Glutamatergic neuron (in vitro differentiated cells): ENCODE measurements at regions not wholly inside any gene's neighbourhood (a gene's known extent, or its start where the extent isn't known, plus 50 kb on each side); places are given as distances from the start of the nearest gene placed in this dataset.

Source experiments
- DNase-seq: peaks from one replicate; pipeline ENCODE4 v3.0.0; 2022
- H3K27ac Mint-ChIP-seq: one replicate; pipeline ENCODE4 v1.8.0; 2020; ENCODE audit warnings: mild to moderate bottlenecking, mixed read lengths, inconsistent platforms; ENCODE audit not compliant: unreplicated experiment
- H3K27me3 Mint-ChIP-seq: one replicate; pipeline ENCODE4 v1.8.0; 2020; ENCODE audit warnings: mild to moderate bottlenecking, moderate library complexity, mixed read lengths, inconsistent platforms; ENCODE audit not compliant: unreplicated experiment
- H3K36me3 Mint-ChIP-seq: one replicate; pipeline ENCODE4 v1.8.0; 2020; ENCODE audit warnings: mild to moderate bottlenecking, mixed read lengths, inconsistent platforms; ENCODE audit not compliant: unreplicated experiment
- H3K4me1 Mint-ChIP-seq: one replicate; pipeline ENCODE4 v1.8.0; 2020; ENCODE audit warnings: mild to moderate bottlenecking, low read depth, mixed read lengths, inconsistent platforms; ENCODE audit not compliant: unreplicated experiment
- H3K4me3 Mint-ChIP-seq: one replicate; pipeline ENCODE4 v1.8.0; 2020; ENCODE audit warnings: mild to moderate bottlenecking, mixed read lengths, inconsistent platforms; ENCODE audit not compliant: unreplicated experiment
- H3K9me3 Mint-ChIP-seq: one replicate; pipeline ENCODE4 v1.8.0; 2020; ENCODE audit warnings: mild to moderate bottlenecking, moderate library complexity, mixed read lengths, inconsistent platforms; ENCODE audit not compliant: unreplicated experiment
- TF ChIP-seq, protein P1 (sequence below): fragments of 200-600 bp; sonication (generic); IDR thresholded peaks from one replicate; pipeline ENCODE4 v1.5.0; 2021; ENCODE audit not compliant: partially characterized antibody, unreplicated experiment

DNA sequence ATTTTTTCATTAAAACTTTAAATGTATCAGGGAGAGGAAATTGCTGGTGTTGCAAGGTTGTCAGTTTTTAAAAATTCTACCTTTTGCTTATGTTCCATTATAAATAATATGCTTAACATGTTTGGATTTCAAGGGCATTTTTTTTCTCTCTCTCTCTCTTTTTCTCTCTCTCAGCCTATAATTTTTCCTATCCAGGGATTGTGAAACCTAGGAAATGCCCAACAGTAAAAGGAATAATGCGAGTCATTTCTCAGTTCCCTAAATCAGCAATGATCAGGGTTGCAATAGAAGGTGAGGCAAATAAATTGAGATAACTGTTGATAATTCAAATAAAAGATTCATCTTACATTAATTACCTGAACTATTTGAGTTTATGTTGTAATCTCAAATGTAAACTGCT is 53.2 kb upstream of the IFNGR1 start:
- Mint-ChIP-seq H3K27ac (no peak overlapping the region), H3K9me3 (no peaks in the 10 kb centered on the region), H3K4me3 (no peak overlapping the region), H3K27me3 (no peaks in the 10 kb centered on the region), H3K4me1 (peaks cover 8% of the 10 kb centered on the region), H3K36me3 (no peaks in the 10 kb centered on the region)
- TF ChIP-seq, protein P1, sequence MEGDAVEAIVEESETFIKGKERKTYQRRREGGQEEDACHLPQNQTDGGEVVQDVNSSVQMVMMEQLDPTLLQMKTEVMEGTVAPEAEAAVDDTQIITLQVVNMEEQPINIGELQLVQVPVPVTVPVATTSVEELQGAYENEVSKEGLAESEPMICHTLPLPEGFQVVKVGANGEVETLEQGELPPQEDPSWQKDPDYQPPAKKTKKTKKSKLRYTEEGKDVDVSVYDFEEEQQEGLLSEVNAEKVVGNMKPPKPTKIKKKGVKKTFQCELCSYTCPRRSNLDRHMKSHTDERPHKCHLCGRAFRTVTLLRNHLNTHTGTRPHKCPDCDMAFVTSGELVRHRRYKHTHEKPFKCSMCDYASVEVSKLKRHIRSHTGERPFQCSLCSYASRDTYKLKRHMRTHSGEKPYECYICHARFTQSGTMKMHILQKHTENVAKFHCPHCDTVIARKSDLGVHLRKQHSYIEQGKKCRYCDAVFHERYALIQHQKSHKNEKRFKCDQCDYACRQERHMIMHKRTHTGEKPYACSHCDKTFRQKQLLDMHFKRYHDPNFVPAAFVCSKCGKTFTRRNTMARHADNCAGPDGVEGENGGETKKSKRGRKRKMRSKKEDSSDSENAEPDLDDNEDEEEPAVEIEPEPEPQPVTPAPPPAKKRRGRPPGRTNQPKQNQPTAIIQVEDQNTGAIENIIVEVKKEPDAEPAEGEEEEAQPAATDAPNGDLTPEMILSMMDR = no peak
- no peak for DNase-seq

DNA sequence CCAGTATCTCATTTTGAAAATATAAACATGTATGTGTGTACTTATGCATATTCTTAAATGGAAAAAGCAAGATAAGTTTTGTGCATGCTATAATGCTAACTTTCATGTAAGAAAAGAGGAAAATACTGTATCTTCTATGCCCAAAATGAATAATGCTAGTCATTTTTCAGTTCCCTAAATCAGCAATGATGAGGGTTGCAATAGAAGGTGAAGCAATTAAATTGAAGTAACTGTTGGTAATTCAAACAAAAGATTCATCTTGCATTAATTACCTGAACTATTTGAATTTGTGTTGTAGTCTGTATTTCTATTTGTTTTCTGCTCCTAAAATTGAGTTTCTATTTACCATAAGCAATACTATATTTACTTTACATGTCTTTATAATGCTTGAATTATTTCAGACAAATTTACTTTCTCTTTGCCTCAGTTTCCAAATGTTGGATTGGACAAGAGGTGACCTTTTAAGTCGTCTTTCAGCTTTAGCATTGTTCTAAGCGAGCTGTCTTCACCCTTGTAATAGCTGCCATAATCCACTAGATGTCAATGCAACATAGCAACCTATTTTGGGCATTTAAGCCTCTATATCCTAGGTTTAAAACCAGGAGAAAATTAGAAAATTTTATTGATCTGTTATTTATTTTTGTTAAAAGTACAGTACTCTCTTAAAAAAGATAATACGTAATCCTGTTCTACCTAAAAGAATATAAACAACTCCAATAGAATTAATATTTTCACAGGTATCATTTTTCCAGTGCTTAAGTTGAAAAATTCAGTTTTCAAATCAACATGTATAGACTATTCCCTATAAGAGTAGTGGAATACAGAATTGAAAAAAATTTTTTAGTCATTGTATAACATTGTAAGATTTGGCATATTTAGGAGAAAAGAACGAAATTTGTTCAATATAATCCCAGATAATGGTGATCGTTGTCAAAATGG is 52.3 kb upstream of the IFNGR1 start:
- no peaks in the 10 kb centered on the region for H3K9me3 Mint-ChIP-seq
- no peaks in the 10 kb centered on the region for H3K36me3 Mint-ChIP-seq
- TF ChIP-seq, protein P1 = peak; percentile 85
- no peak overlapping the region for H3K27ac Mint-ChIP-seq
- no peak for DNase-seq
- peaks cover 4% of the 10 kb centered on the region for H3K4me1 Mint-ChIP-seq
- no peak overlapping the region for H3K4me3 Mint-ChIP-seq
- H3K27me3 Mint-ChIP-seq = peaks cover 2% of the 10 kb centered on the region

DNA sequence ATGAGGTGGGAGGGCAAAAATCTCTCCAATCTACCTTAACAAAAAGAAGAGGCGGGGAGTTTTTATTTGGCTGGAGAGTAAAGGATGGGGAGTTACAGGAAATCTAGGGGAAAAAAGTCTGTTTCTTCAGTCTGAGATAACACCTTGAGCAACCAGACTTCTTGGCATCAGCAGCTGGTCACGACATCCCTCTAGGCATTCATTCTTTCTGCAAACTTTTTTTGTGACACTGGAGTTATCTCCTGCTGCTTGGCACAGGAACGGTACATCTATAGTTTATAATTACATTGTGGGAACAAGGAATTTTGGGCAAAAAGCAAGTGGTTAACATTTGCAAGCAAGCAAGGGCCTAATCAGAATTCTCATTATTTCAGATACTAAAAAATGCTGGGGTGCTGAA is 50.6 kb upstream of the IFNGR1 start:
- Mint-ChIP-seq H3K27me3 (peaks cover 2% of the 10 kb centered on the region), H3K36me3 (no peaks in the 10 kb centered on the region), H3K9me3 (no peaks in the 10 kb centered on the region), H3K4me3 (no peak overlapping the region), H3K27ac (no peak overlapping the region), H3K4me1 (peaks cover 12% of the 10 kb centered on the region)
- TF ChIP-seq, protein P1 = no peak
- no peak for DNase-seq

DNA sequence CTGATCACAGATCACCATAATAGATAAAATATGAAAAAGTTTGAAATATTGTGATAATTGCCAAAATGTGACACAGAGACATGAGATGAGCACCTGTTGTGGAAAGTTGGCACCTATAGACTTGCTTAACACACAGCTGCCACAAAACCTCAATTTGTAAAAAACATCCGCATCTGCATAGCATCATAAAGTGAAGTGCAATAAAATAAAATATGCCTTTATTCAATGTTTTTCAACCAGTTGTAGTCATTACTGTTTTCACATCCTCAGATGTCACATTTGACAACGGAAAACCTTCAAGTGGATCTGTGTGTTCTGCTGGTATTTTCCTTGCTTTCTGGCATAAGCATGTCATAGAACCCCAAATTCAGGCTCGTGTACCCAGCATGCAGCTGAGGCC is 50.2 kb upstream of the IFNGR1 start:
- no peak for DNase-seq
- H3K4me3 Mint-ChIP-seq = no peak overlapping the region
- TF ChIP-seq, protein P1 = no peak
- no peaks in the 10 kb centered on the region for H3K9me3 Mint-ChIP-seq
- no peaks in the 10 kb centered on the region for H3K36me3 Mint-ChIP-seq
- no peak overlapping the region for H3K27ac Mint-ChIP-seq
- peaks cover 12% of the 10 kb centered on the region for H3K4me1 Mint-ChIP-seq
- peaks cover 2% of the 10 kb centered on the region for H3K27me3 Mint-ChIP-seq
